ENCODE measurements at regions not wholly inside any gene's neighbourhood (a gene's known extent, or its start where the extent isn't known, plus 50 kb on each side); places are given as distances from the start of the nearest gene placed in this dataset.

GRCh38 chr4:32645653-32646052 is 1925.5 kb downstream of the PCDH7 start:
- TF ChIP-seq CTCF (conservative IDR thresholded peaks at IDR 0.05; ENCODE audit: low read length) (no peak), EZH2phosphoT487 (IDR thresholded peaks at IDR 0.05; ENCODE audit: borderline replicate concordance, low read depth, low read length) (no peak)
